Glutamatergic neuron (in vitro differentiated cells): ENCODE measurements at regions not wholly inside any gene's neighbourhood (a gene's known extent, or its start where the extent isn't known, plus 50 kb on each side); places are given as distances from the start of the nearest gene placed in this dataset.

Source experiments
- DNase-seq: peaks from one replicate; pipeline ENCODE4 v3.0.0; 2022
- H3K27ac Mint-ChIP-seq: one replicate; pipeline ENCODE4 v1.8.0; 2020; ENCODE audit warnings: mild to moderate bottlenecking, mixed read lengths, inconsistent platforms; ENCODE audit not compliant: unreplicated experiment
- H3K27me3 Mint-ChIP-seq: one replicate; pipeline ENCODE4 v1.8.0; 2020; ENCODE audit warnings: mild to moderate bottlenecking, moderate library complexity, mixed read lengths, inconsistent platforms; ENCODE audit not compliant: unreplicated experiment
- H3K36me3 Mint-ChIP-seq: one replicate; pipeline ENCODE4 v1.8.0; 2020; ENCODE audit warnings: mild to moderate bottlenecking, mixed read lengths, inconsistent platforms; ENCODE audit not compliant: unreplicated experiment
- H3K4me1 Mint-ChIP-seq: one replicate; pipeline ENCODE4 v1.8.0; 2020; ENCODE audit warnings: mild to moderate bottlenecking, low read depth, mixed read lengths, inconsistent platforms; ENCODE audit not compliant: unreplicated experiment
- H3K4me3 Mint-ChIP-seq: one replicate; pipeline ENCODE4 v1.8.0; 2020; ENCODE audit warnings: mild to moderate bottlenecking, mixed read lengths, inconsistent platforms; ENCODE audit not compliant: unreplicated experiment
- H3K9me3 Mint-ChIP-seq: one replicate; pipeline ENCODE4 v1.8.0; 2020; ENCODE audit warnings: mild to moderate bottlenecking, moderate library complexity, mixed read lengths, inconsistent platforms; ENCODE audit not compliant: unreplicated experiment
- CTCF ChIP-seq: fragments of 200-600 bp; sonication (generic); IDR thresholded peaks from one replicate; pipeline ENCODE4 v1.5.0; 2021; ENCODE audit not compliant: partially characterized antibody, unreplicated experiment

GRCh38 chr10:121084675-121085070, 233.5 kb downstream of the WDR11 start:
- TF ChIP-seq CTCF = no peak
- H3K36me3 Mint-ChIP-seq = no peaks in the 10 kb centered on the region
- H3K27me3 Mint-ChIP-seq = peaks cover 5% of the 10 kb centered on the region
- H3K4me1 Mint-ChIP-seq = peaks cover 21% of the 10 kb centered on the region
- peaks cover 4% of the 10 kb centered on the region for H3K9me3 Mint-ChIP-seq
- H3K27ac Mint-ChIP-seq = no peak overlapping the region
- no peak overlapping the region for H3K4me3 Mint-ChIP-seq
- no peak for DNase-seq

- TF ChIP-seq CTCF = no peak
- Mint-ChIP-seq H3K36me3 (no peaks in the 10 kb centered on the region), H3K9me3 (peaks cover 4% of the 10 kb centered on the region), H3K4me3 (no peak overlapping the region), H3K27ac (no peak overlapping the region), H3K27me3 (peaks cover 5% of the 10 kb centered on the region), H3K4me1 (peaks cover 16% of the 10 kb centered on the region)
- no peak for DNase-seq
Observed at GRCh38 chr10:121085367-121085766, 234.2 kb downstream of the WDR11 start.

- H3K9me3 Mint-ChIP-seq = peaks cover 4% of the 10 kb centered on the region
- peaks cover 11% of the 10 kb centered on the region for H3K4me1 Mint-ChIP-seq
- no peak for TF ChIP-seq CTCF
- no peak for DNase-seq
- H3K27ac Mint-ChIP-seq = no peak overlapping the region
- no peak overlapping the region for H3K4me3 Mint-ChIP-seq
- H3K27me3 Mint-ChIP-seq = peaks cover 2% of the 10 kb centered on the region
- H3K36me3 Mint-ChIP-seq = no peaks in the 10 kb centered on the region
Observed at GRCh38 chr10:121087129-121087528, 236.0 kb downstream of the WDR11 start.

DNA sequence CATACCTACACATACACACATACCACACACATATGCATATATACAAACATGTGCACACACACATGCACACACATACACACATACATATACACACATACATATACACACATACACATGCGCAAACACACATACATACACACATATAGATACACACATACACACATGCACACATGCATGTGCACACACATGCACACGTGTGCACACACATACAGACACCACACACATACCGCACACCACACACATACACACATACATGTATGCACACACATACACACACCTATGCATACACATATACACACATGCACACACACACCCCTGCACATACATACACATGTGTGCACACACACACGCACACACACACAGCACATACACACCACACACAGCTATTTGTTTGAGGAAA, 236.5 kb downstream of the WDR11 start:
- Mint-ChIP-seq H3K9me3 (peaks cover 4% of the 10 kb centered on the region), H3K27me3 (peaks cover 2% of the 10 kb centered on the region), H3K27ac (no peak overlapping the region), H3K4me1 (peaks cover 11% of the 10 kb centered on the region), H3K36me3 (no peaks in the 10 kb centered on the region), H3K4me3 (no peak overlapping the region)
- DNase-seq = no peak
- TF ChIP-seq CTCF = no peak

GRCh38 chr10:121088524-121088923, 237.4 kb downstream of the WDR11 start:
- H3K9me3 Mint-ChIP-seq = peaks cover 2% of the 10 kb centered on the region

More at GRCh38 chr10:121088524-121088923, 237.4 kb downstream of the WDR11 start:
- Mint-ChIP-seq H3K27ac (no peak overlapping the region), H3K36me3 (no peaks in the 10 kb centered on the region), H3K27me3 (peaks cover 2% of the 10 kb centered on the region), H3K4me3 (no peak overlapping the region), H3K4me1 (peaks cover 11% of the 10 kb centered on the region)
- DNase-seq = peak; percentile 64
- peak; percentile 39 for TF ChIP-seq CTCF
